ENCODE measurements at regions not wholly inside any gene's neighbourhood (a gene's known extent, or its start where the extent isn't known, plus 50 kb on each side); places are given as distances from the start of the nearest gene placed in this dataset.

DNA sequence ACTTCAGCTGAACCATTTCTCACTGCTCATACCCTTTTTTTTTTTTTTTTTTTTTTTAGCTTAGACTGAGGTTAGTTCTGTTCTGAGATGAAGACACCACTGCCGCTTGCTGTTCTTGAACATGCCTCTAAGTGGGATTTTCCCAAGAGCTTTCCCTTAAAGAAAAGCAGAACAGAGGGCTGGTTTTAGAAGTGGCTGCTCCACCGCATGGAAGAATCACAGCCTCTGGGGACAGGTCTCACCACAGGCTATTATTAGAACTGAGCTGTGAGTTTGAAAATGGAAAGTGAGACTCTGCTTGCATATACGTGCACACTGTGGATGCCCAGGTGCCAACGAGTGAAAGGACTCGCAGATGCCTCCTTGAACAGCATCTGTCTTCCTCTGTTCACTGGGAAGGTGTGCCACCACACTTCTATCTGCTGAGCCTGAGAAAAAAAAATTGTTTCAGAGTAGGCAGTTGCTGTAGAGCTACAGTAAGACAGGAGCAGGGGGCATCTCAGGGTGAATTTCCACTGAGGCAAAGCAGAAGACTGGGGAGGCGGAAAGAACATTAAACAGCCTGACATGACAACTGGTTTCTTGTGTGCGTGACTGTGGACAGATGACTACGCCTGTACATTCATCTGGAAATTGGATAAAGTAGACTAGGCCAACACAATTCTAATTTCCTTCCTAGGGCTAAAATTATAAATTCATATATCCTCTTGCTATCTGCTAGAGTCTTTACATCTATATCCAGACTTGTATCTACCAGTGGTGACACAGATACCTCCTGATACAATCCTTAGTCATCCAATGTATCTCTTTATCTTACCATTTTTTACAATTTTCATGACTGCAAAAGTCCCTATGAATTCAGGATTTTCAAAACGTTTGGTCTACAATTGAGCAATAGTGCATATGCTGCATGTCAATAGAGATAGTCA lies 1045.7 kb upstream of the CELF4 start (continued):
- TF ChIP-seq NRF1 (conservative IDR thresholded peaks at IDR 0.05; ENCODE audit: low read depth, low read length), result no peak
- TF ChIP-seq LARP7 (IDR thresholded peaks at IDR 0.05), result no peak
- TF ChIP-seq POLR2AphosphoS5 (IDR thresholded peaks at IDR 0.05; ENCODE audit: low read length), result 0 out of 2 replicates have a peak, but pooled peaks have one; percentile 22
- TF ChIP-seq RBBP5 (conservative IDR thresholded peaks at IDR 0.05), result 0 out of 2 replicates have a peak, but pooled peaks have one; percentile 72
- TF ChIP-seq FOXK2 (IDR thresholded peaks at IDR 0.05), result no peak
- TF ChIP-seq RELB (IDR thresholded peaks at IDR 0.05; ENCODE audit: low read depth), result peak; percentile 79
- TF ChIP-seq ZNF687 (IDR thresholded peaks at IDR 0.05), result no peak
- peak; percentile 99 for TF ChIP-seq BCL3 (IDR thresholded peaks at IDR 0.05; ENCODE audit: borderline replicate concordance, insufficient read depth, low read depth, low read length, poor library complexity, severe bottlenecking)
- peak; percentile 92 for TF ChIP-seq ZBED1 (IDR thresholded peaks at IDR 0.05; ENCODE audit: borderline replicate concordance)
- TF ChIP-seq ZNF274 (IDR thresholded peaks at IDR 0.05; ENCODE audit: insufficient read depth, insufficient read length), result no peak
- TF ChIP-seq TCF7 (IDR thresholded peaks at IDR 0.05; ENCODE audit: borderline replicate concordance), result 0 out of 2 replicates have a peak, but pooled peaks have one; percentile 30
- TF ChIP-seq STAT1 (conservative IDR thresholded peaks at IDR 0.05), result no peak
- TF ChIP-seq CREM (IDR thresholded peaks at IDR 0.05; ENCODE audit: low read depth), result peak; percentile 86
- TF ChIP-seq JUND (IDR thresholded peaks at IDR 0.05; ENCODE audit: low read depth, low read length), result no peak
- peak; percentile 91 for TF ChIP-seq BCL11A (IDR thresholded peaks at IDR 0.05; ENCODE audit: low read depth, low read length)
- peak; percentile 51; the same call in 1 of the 2 replicates for TF ChIP-seq DPF2 (IDR thresholded peaks at IDR 0.05)
- peak in 1 of 2 experiments; percentile 68; a peak in 2 of 4 replicates for TF ChIP-seq ETV6 (conservative IDR thresholded peaks at IDR 0.05 in 1 of 2, IDR thresholded peaks at IDR 0.05 in 1 of 2; ENCODE audit: borderline replicate concordance in 1 of 2, low read depth in 1 of 2)
- TF ChIP-seq NBN (IDR thresholded peaks at IDR 0.05), result peak; percentile 67
- no peak for TF ChIP-seq ZNF592 (IDR thresholded peaks at IDR 0.05)

Measured in GM12878 (cell line).